ENCODE measurements at regions not wholly inside any gene's neighbourhood (a gene's known extent, or its start where the extent isn't known, plus 50 kb on each side); places are given as distances from the start of the nearest gene placed in this dataset.

GRCh38 chr15:70486451-70487386 lies 276.6 kb downstream of the UACA start:
- TF ChIP-seq CTCF (IDR thresholded peaks at IDR 0.05) (no peak), POLR2A (IDR thresholded peaks at IDR 0.05) (no peak)
